Loucy (cell line): ENCODE measurements at regions not wholly inside any gene's neighbourhood (a gene's known extent, or its start where the extent isn't known, plus 50 kb on each side); places are given as distances from the start of the nearest gene placed in this dataset.

Experiments
- H2AFZ ChIP-seq: fragments of 200-600 bp; sonication (generic); 2 replicates; pipeline ENCODE4 v1.6.0; 2016; ENCODE audit warnings: antibody characterized with exemption, mild to moderate bottlenecking, low read length, moderate library complexity
- H3F3A ChIP-seq: fragments of 200-600 bp; 2 replicates; pipeline ENCODE4 v1.6.0; 2016; ENCODE audit warnings: antibody characterized with exemption, low read depth, mild to moderate bottlenecking
- H3K27me3 ChIP-seq: fragments of 200-600 bp; sonication (generic); 2 replicates; pipeline ENCODE4 v1.6.1; 2014; ENCODE audit warnings: low read length, mild to moderate bottlenecking; ENCODE audit not compliant: insufficient read depth, poor library complexity, severe bottlenecking
- H3K36me3 ChIP-seq: fragments of 200-600 bp; sonication (generic); 2 replicates; pipeline ENCODE4 v1.6.1; 2016; ENCODE audit warnings: low read length; ENCODE audit not compliant: insufficient read depth
- H3K4me1 ChIP-seq: fragments of 200-600 bp; sonication (generic); 2 replicates; pipeline ENCODE4 v1.5.1; 2014; ENCODE audit warnings: low read length, mild to moderate bottlenecking; ENCODE audit not compliant: insufficient read depth, poor library complexity, severe bottlenecking
- H3K4me2 ChIP-seq: fragments of 200-600 bp; sonication (generic); 2 replicates; pipeline ENCODE4 v1.6.0; 2014; ENCODE audit warnings: antibody characterized with exemption, low read length, low read depth, mild to moderate bottlenecking; ENCODE audit not compliant: poor library complexity, severe bottlenecking
- H3K4me3 ChIP-seq: fragments of 200-600 bp; sonication (generic); 2 replicates; pipeline ENCODE4 v1.5.1; 2014; ENCODE audit warnings: low read length, mild to moderate bottlenecking, mixed read lengths; ENCODE audit not compliant: poor library complexity, severe bottlenecking
- H3K79me2 ChIP-seq: fragments of 200-600 bp; sonication (generic); 2 replicates; pipeline ENCODE4 v1.6.1; 2014; ENCODE audit warnings: low read length; ENCODE audit not compliant: insufficient read depth
- H3K9ac ChIP-seq: fragments of 200-600 bp; sonication (generic); 2 replicates; pipeline ENCODE4 v1.6.0; 2014; ENCODE audit warnings: mild to moderate bottlenecking, low read depth, low read length, moderate library complexity; ENCODE audit not compliant: poor library complexity, severe bottlenecking
- H3K9me2 ChIP-seq: fragments of 200-600 bp; sonication (generic); replicated peaks from 2 replicates; pipeline ENCODE4 v1.6.1; 2016; ENCODE audit warnings: low read depth, low read length, mixed read lengths
- H3K9me3 ChIP-seq: fragments of 200-600 bp; sonication (generic); 2 replicates; pipeline ENCODE4 v1.6.1; 2014; ENCODE audit warnings: mild to moderate bottlenecking, antibody characterized with exemption, low read length, low read depth; ENCODE audit not compliant: insufficient read depth
- H4K20me1 ChIP-seq: fragments of 200-600 bp; sonication (generic); 2 replicates; pipeline ENCODE4 v1.6.0; 2014; ENCODE audit warnings: antibody characterized with exemption, low read length, mild to moderate bottlenecking; ENCODE audit not compliant: insufficient read depth, poor library complexity, severe bottlenecking
- CTCF ChIP-seq: fragments of 200-600 bp; sonication (generic); conservative IDR thresholded peaks from 2 replicates; pipeline ENCODE4 v1.5.1; 2014; ENCODE audit warnings: mild to moderate bottlenecking, antibody characterized with exemption, low read length
- EZH2phosphoT487 ChIP-seq: fragments of 200-600 bp; IDR thresholded peaks from 2 replicates; pipeline ENCODE4 v1.6.1; 2018; ENCODE audit warnings: antibody characterized with exemption, mild to moderate bottlenecking, moderate library complexity, borderline replicate concordance

GRCh38 chr2:64245631-64246030 is 101.4 kb upstream of the PELI1 start:
- H3K4me2 ChIP-seq = no peak overlapping the region
- H3K9me3 ChIP-seq = no peaks in the 10 kb centered on the region
- no peaks in the 10 kb centered on the region for H4K20me1 ChIP-seq
- H3K79me2 ChIP-seq = no peaks in the 10 kb centered on the region
- no peaks in the 10 kb centered on the region for H3F3A ChIP-seq
- H3K36me3 ChIP-seq = no peaks in the 10 kb centered on the region
- H3K9ac ChIP-seq = no peak overlapping the region
- H3K4me1 ChIP-seq = no peaks in the 10 kb centered on the region
- no peaks in the 10 kb centered on the region for H3K27me3 ChIP-seq
- H3K4me3 ChIP-seq = no peak overlapping the region
- TF ChIP-seq EZH2phosphoT487 (no peak), CTCF (no peak)
- no peaks in the 10 kb centered on the region for H3K9me2 ChIP-seq
- H2AFZ ChIP-seq = no peak overlapping the region

GRCh38 chr2:64246962-64247361 is 102.7 kb upstream of the PELI1 start:
- Histone ChIP-seq H4K20me1 (no peaks in the 10 kb centered on the region), H3K9me3 (no peaks in the 10 kb centered on the region), H3K27me3 (no peaks in the 10 kb centered on the region), H3K9ac (no peak overlapping the region), H3F3A (no peaks in the 10 kb centered on the region), H3K79me2 (no peaks in the 10 kb centered on the region), H3K4me3 (no peak overlapping the region), H3K4me1 (no peaks in the 10 kb centered on the region), H3K36me3 (no peaks in the 10 kb centered on the region), H3K9me2 (no peaks in the 10 kb centered on the region), H2AFZ (no peak overlapping the region), H3K4me2 (no peak overlapping the region)
- TF ChIP-seq EZH2phosphoT487 (no peak), CTCF (no peak)

- Histone ChIP-seq H2AFZ (no peak overlapping the region), H3K4me2 (no peak overlapping the region), H3K79me2 (no peaks in the 10 kb centered on the region), H3F3A (no peaks in the 10 kb centered on the region), H4K20me1 (no peaks in the 10 kb centered on the region), H3K4me1 (no peaks in the 10 kb centered on the region), H3K9ac (no peak overlapping the region), H3K4me3 (no peak overlapping the region), H3K27me3 (no peaks in the 10 kb centered on the region), H3K9me3 (no peaks in the 10 kb centered on the region), H3K9me2 (no peaks in the 10 kb centered on the region), H3K36me3 (no peaks in the 10 kb centered on the region)
- TF ChIP-seq EZH2phosphoT487 (no peak), CTCF (no peak)
Observed at GRCh38 chr2:64249426-64249825, 105.2 kb upstream of the PELI1 start.
